ENCODE measurements at regions not wholly inside any gene's neighbourhood (a gene's known extent, or its start where the extent isn't known, plus 50 kb on each side); places are given as distances from the start of the nearest gene placed in this dataset.
"Not testable (repeated sequence)": the region's sequence is repeated elsewhere in the genome, so short reads cannot be mapped to it uniquely, and the experiment has no call there.

GRCh38 chr7:119256446-119257131 lies 1016.4 kb upstream of the KCND2 start:
- H3K4me3 Mint-ChIP-seq = no peak overlapping the region
- DNase-seq = no peak
- intact Hi-C loops (cut with micrococcal nuclease) = no loop called here
- H3K27me3 Mint-ChIP-seq = no peaks in the 10 kb centered on the region
- H3K36me3 Mint-ChIP-seq (ENCODE audit: low read depth) = no peaks in the 10 kb centered on the region
- no peaks in the 10 kb centered on the region for H3K4me1 Mint-ChIP-seq
- H3K9me3 Mint-ChIP-seq = no peaks in the 10 kb centered on the region
- H3K27ac Mint-ChIP-seq = no peak overlapping the region

DNA sequence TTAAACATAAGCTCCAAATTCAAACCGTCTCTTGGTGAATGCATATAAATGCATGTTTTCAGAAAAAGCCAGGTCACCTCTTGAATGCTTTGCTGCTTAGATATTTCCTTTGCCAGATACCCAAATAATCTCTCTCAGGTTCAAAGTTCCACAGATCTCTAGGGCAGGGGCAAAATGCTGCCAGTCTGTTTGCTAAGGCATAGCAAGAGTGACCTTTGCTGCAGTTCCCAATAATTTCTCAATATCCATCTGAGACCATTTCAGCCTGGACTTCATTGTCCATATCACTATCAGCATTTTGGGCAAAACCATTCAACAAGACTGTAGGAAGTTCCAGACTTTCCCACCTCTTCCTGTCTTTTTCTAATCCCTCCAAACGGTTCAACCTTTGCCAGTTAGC lies 1006.2 kb upstream of the KCND2 start:
- not testable (repeated sequence) for H3K4me1 Mint-ChIP-seq

GRCh38 chr7:119270045-119270464 lies 1002.9 kb upstream of the KCND2 start:
- intact Hi-C loops (cut with micrococcal nuclease) = loop anchor here (10.0 kb wide), 1 partner anchor 1285 kb away; no protein-coding TSS in a partner anchor
- Mint-ChIP-seq H3K27ac (no peak overlapping the region), H3K4me3 (no peak overlapping the region), H3K27me3 (no peaks in the 10 kb centered on the region), H3K9me3 (no peaks in the 10 kb centered on the region), H3K4me1 (no peaks in the 10 kb centered on the region), H3K36me3 (ENCODE audit: low read depth) (no peaks in the 10 kb centered on the region)
- peak; percentile 77 for DNase-seq

More for the DNA sequence above, 1006.2 kb upstream of the KCND2 start:
- DNase-seq; H3K36me3 Mint-ChIP-seq (ENCODE audit: low read depth); H3K9me3 Mint-ChIP-seq; intact Hi-C loops (cut with micrococcal nuclease); H3K27me3 Mint-ChIP-seq; H3K4me3 Mint-ChIP-seq; H3K27ac Mint-ChIP-seq: not testable (repeated sequence)

DNA sequence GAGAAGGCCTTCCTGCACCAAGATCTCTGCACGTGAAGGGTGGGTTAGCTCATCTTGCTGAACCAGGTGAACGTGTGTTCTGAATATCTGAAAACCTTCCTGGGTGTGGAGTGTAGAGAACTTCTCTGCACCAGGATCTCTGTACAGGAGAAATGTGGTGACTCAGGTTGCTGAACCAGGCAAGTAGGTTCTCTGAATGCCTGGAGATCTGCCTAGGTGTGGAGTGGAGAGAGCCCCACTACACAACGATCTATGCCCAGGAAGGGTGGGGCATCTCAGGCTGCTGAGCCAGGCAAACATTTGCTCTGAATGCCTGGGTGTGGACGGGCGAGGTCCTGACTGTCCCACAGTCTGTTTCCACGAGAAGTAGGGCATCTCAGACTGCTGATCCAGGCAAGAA lies 1002.3 kb upstream of the KCND2 start:
- intact Hi-C loops (cut with micrococcal nuclease) = loop anchor here (10.0 kb wide), 1 partner anchor 1284 kb away; no protein-coding TSS in a partner anchor

DNA sequence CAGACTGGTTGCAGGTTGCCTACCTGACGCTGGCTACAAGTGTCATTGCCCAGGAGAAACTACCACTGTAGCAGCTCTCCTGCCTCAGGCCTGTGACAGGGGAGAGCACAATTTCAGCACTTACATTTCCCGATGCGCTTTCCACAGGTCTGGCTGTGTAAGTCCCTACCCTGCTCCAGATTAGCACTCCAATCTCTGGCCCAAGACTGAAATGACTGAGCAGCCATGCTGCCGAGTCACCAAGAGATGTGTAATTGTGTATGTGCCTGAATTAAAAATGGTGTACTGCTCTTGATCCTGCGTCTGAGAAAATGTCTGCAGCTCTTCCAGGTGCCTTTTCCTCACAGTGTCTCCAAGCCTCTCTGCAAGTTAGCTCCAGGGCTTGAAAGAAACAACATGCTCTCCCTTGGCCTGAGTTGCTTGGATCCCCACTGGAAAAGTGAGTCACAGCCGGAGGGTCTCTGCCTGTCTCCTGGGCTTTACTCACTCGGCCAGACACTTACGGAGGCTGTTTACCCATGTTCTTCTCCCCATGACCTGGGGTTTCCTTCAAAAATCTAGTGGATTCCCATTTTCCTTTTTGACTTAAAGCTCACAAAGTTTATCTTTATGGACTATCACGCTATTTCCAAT lies 1001.7 kb upstream of the KCND2 start:
- no peaks in the 10 kb centered on the region for H3K36me3 Mint-ChIP-seq (ENCODE audit: low read depth)
- DNase-seq = no peak
- no peak overlapping the region for H3K27ac Mint-ChIP-seq
- H3K4me1 Mint-ChIP-seq = no peaks in the 10 kb centered on the region
- intact Hi-C loops (cut with micrococcal nuclease) = loop anchor here (10.0 kb wide), 1 partner anchor 1284 kb away; no protein-coding TSS in a partner anchor
- no peaks in the 10 kb centered on the region for H3K9me3 Mint-ChIP-seq
- H3K4me3 Mint-ChIP-seq = no peak overlapping the region
- H3K27me3 Mint-ChIP-seq = no peaks in the 10 kb centered on the region

More for the DNA sequence above, 1002.3 kb upstream of the KCND2 start:
- no peaks in the 10 kb centered on the region for H3K9me3 Mint-ChIP-seq
- no peaks in the 10 kb centered on the region for H3K27me3 Mint-ChIP-seq
- no peaks in the 10 kb centered on the region for H3K36me3 Mint-ChIP-seq (ENCODE audit: low read depth)
- H3K27ac Mint-ChIP-seq = no peak overlapping the region
- H3K4me3 Mint-ChIP-seq = no peak overlapping the region
- no peak for DNase-seq
- H3K4me1 Mint-ChIP-seq = no peaks in the 10 kb centered on the region

GRCh38 chr7:119281181-119281846 lies 991.7 kb upstream of the KCND2 start:
- H3K36me3 Mint-ChIP-seq (ENCODE audit: low read depth) = no peaks in the 10 kb centered on the region
- H3K27ac Mint-ChIP-seq = no peak overlapping the region
- H3K9me3 Mint-ChIP-seq = no peaks in the 10 kb centered on the region
- H3K27me3 Mint-ChIP-seq = no peaks in the 10 kb centered on the region
- no peaks in the 10 kb centered on the region for H3K4me1 Mint-ChIP-seq
- no peak for DNase-seq
- H3K4me3 Mint-ChIP-seq = no peak overlapping the region
- intact Hi-C loops (cut with micrococcal nuclease) = no loop called here

- H3K9me3 Mint-ChIP-seq = no peaks in the 10 kb centered on the region
- no peaks in the 10 kb centered on the region for H3K36me3 Mint-ChIP-seq (ENCODE audit: low read depth)
- no peak overlapping the region for H3K27ac Mint-ChIP-seq
- H3K4me1 Mint-ChIP-seq = no peaks in the 10 kb centered on the region
- DNase-seq = no peak
- intact Hi-C loops (cut with micrococcal nuclease) = no loop called here
- H3K27me3 Mint-ChIP-seq = no peaks in the 10 kb centered on the region
- H3K4me3 Mint-ChIP-seq = no peak overlapping the region
These were observed 989.6 kb upstream of the KCND2 start for GRCh38 chr7:119283353-119283752.

- intact Hi-C loops (cut with micrococcal nuclease) = no loop called here
- no peak overlapping the region for H3K27ac Mint-ChIP-seq
These were observed 984.6 kb upstream of the KCND2 start for GRCh38 chr7:119288416-119288815.

GRCh38 chr7:119300341-119300740 lies 972.6 kb upstream of the KCND2 start:
- intact Hi-C loops (cut with micrococcal nuclease); H3K36me3 Mint-ChIP-seq (ENCODE audit: low read depth); DNase-seq; H3K4me1 Mint-ChIP-seq; H3K27me3 Mint-ChIP-seq; H3K9me3 Mint-ChIP-seq; H3K27ac Mint-ChIP-seq; H3K4me3 Mint-ChIP-seq: not testable (repeated sequence)

More at GRCh38 chr7:119288416-119288815, 984.6 kb upstream of the KCND2 start:
- no peaks in the 10 kb centered on the region for H3K9me3 Mint-ChIP-seq
- H3K4me3 Mint-ChIP-seq = no peak overlapping the region
- no peaks in the 10 kb centered on the region for H3K4me1 Mint-ChIP-seq
- DNase-seq = no peak
- H3K27me3 Mint-ChIP-seq = no peaks in the 10 kb centered on the region
- no peaks in the 10 kb centered on the region for H3K36me3 Mint-ChIP-seq (ENCODE audit: low read depth)

DNA sequence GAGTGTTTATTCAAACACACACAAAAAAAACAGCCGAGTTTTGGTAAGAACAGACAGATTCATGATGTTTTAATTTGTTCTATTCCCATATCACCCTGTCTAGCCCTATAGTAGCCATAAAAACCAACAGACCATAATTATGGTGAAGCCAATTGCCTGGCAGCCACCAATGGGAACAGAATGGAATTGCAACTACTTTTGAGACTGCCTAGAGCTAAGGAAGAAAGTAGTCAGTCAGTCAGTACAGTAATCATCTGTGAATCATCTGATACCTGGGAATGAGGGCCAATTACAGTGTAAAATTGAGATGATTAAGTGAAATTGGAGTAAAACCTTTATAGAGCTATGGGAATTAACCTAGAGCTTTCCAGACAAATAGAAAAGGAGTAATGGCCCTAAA lies 952.7 kb upstream of the KCND2 start:
- Mint-ChIP-seq H3K9me3 (no peaks in the 10 kb centered on the region), H3K27me3 (no peaks in the 10 kb centered on the region), H3K36me3 (ENCODE audit: low read depth) (no peaks in the 10 kb centered on the region), H3K4me3 (no peak overlapping the region), H3K4me1 (no peaks in the 10 kb centered on the region), H3K27ac (no peak overlapping the region)
- intact Hi-C loops (cut with micrococcal nuclease) = no loop called here
- DNase-seq = no peak

- intact Hi-C loops (cut with micrococcal nuclease) = no loop called here
- peaks cover 3% of the 10 kb centered on the region for H3K9me3 Mint-ChIP-seq
- no peak for DNase-seq
- no peaks in the 10 kb centered on the region for H3K27me3 Mint-ChIP-seq
- H3K27ac Mint-ChIP-seq = no peak overlapping the region
- H3K4me1 Mint-ChIP-seq = no peaks in the 10 kb centered on the region
- H3K36me3 Mint-ChIP-seq (ENCODE audit: low read depth) = no peaks in the 10 kb centered on the region
- no peak overlapping the region for H3K4me3 Mint-ChIP-seq
These were observed 943.3 kb upstream of the KCND2 start for GRCh38 chr7:119329715-119330114.

GRCh38 chr7:119335405-119335804 lies 937.6 kb upstream of the KCND2 start:
- no peak overlapping the region for H3K4me3 Mint-ChIP-seq
- no peaks in the 10 kb centered on the region for H3K36me3 Mint-ChIP-seq (ENCODE audit: low read depth)
- H3K4me1 Mint-ChIP-seq = no peaks in the 10 kb centered on the region
- DNase-seq = no peak
- no peak overlapping the region for H3K27ac Mint-ChIP-seq
- intact Hi-C loops (cut with micrococcal nuclease) = no loop called here
- H3K9me3 Mint-ChIP-seq = no peaks in the 10 kb centered on the region
- no peaks in the 10 kb centered on the region for H3K27me3 Mint-ChIP-seq

DNA sequence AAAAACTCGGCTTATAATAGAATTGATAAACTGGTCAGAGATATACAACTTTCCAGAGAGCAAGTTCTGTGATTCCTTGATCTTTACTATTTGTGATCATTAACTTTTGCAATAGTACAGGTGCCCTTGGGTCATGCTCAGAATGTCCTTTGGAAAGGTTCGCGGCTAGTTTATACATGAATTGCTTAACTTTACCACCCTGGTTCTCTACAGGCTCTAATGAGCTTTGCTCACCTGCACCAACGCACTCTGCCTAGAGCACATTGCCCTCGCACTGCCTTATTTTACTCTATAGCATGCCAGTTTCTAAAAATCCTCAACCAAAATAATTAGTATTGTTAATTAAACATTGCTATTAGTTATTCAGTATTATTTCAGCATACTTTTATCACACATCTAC lies 931.2 kb upstream of the KCND2 start:
- Mint-ChIP-seq H3K9me3 (no peaks in the 10 kb centered on the region), H3K27me3 (no peaks in the 10 kb centered on the region), H3K27ac (no peak overlapping the region), H3K36me3 (ENCODE audit: low read depth) (no peaks in the 10 kb centered on the region), H3K4me1 (no peaks in the 10 kb centered on the region), H3K4me3 (no peak overlapping the region)
- intact Hi-C loops (cut with micrococcal nuclease) = no loop called here
- no peak for DNase-seq

- intact Hi-C loops (cut with micrococcal nuclease) = no loop called here
- Mint-ChIP-seq H3K4me3 (no peak overlapping the region), H3K27ac (no peak overlapping the region)
These were observed 929.7 kb upstream of the KCND2 start for GRCh38 chr7:119343289-119343688.

More at GRCh38 chr7:119343289-119343688, 929.7 kb upstream of the KCND2 start:
- no peak for DNase-seq
- H3K4me1 Mint-ChIP-seq = no peaks in the 10 kb centered on the region
- no peaks in the 10 kb centered on the region for H3K36me3 Mint-ChIP-seq (ENCODE audit: low read depth)
- H3K9me3 Mint-ChIP-seq = no peaks in the 10 kb centered on the region
- H3K27me3 Mint-ChIP-seq = no peaks in the 10 kb centered on the region
